Neural cell (in vitro differentiated cells): ENCODE measurements at regions not wholly inside any gene's neighbourhood (a gene's known extent, or its start where the extent isn't known, plus 50 kb on each side); places are given as distances from the start of the nearest gene placed in this dataset.

Source experiments
- H2AFZ ChIP-seq: fragments of 200-600, 300-800 bp; sonication (generic), shearing (Covaris generic); 2 replicates; pipeline ENCODE4 v1.6.0; 2014; ENCODE audit warnings: low read depth, mild to moderate bottlenecking, antibody characterized with exemption, low read length, moderate library complexity
- H3F3A ChIP-seq: fragments of 200-600 bp; shearing (Covaris generic); 2 replicates; pipeline ENCODE4 v1.6.1; 2016; ENCODE audit warnings: mild to moderate bottlenecking, moderate library complexity, mixed read lengths, antibody characterized with exemption, low read length; ENCODE audit not compliant: insufficient read depth, poor library complexity, severe bottlenecking
- H3K27ac ChIP-seq: fragments of 200-600, 300-800 bp; sonication (generic), shearing (Covaris generic); 2 replicates; pipeline ENCODE4 v1.5.1; 2014; ENCODE audit warnings: mild to moderate bottlenecking, low read length, moderate library complexity
- H3K27me3 ChIP-seq: fragments of 300-800, 200-600 bp; sonication (generic), shearing (Covaris generic); 2 replicates; pipeline ENCODE4 v1.6.0; 2014; ENCODE audit warnings: mild to moderate bottlenecking, low read depth, low read length, moderate library complexity; ENCODE audit not compliant: insufficient read depth
- H3K36me3 ChIP-seq: fragments of 300-800, 200-600 bp; sonication (generic), shearing (Covaris generic); 2 replicates; pipeline ENCODE4 v1.5.1; 2014; ENCODE audit warnings: mild to moderate bottlenecking, antibody characterized with exemption, low read length, moderate library complexity; ENCODE audit not compliant: insufficient read depth
- H3K4me2 ChIP-seq: fragments of 300-800, 200-600 bp; sonication (generic), shearing (Covaris generic); 2 replicates; pipeline ENCODE4 v1.6.0; 2014; ENCODE audit warnings: mild to moderate bottlenecking, low read length
- H3K4me3 ChIP-seq: fragments of 300-800, 200-600 bp; sonication (generic), shearing (Covaris generic); 2 replicates; pipeline ENCODE4 v1.5.1; 2014; ENCODE audit warnings: mild to moderate bottlenecking, low read length, moderate library complexity
- H3K79me2 ChIP-seq: fragments of 200-600 bp; shearing (Covaris generic); replicated peaks from 2 replicates; pipeline ENCODE4 v1.6.0; 2014; ENCODE audit warnings: mild to moderate bottlenecking, low read length, moderate library complexity; ENCODE audit not compliant: insufficient read depth
- H3K9ac ChIP-seq: fragments of 300-800, 200-600 bp; sonication (generic), shearing (Covaris generic); 2 replicates; pipeline ENCODE4 v1.6.1; 2016; ENCODE audit warnings: mild to moderate bottlenecking, low read length, mixed read lengths
- H3K9me2 ChIP-seq: fragments of 200-600 bp; shearing (Covaris generic); 2 replicates; pipeline ENCODE4 v1.6.1; 2016; ENCODE audit warnings: mild to moderate bottlenecking, low read length, mixed read lengths; ENCODE audit not compliant: insufficient read depth
- H3K9me3 ChIP-seq: fragments of 200-600, 300-800 bp; sonication (generic), shearing (Covaris generic); 2 replicates; pipeline ENCODE4 v1.6.1; 2016; ENCODE audit warnings: mild to moderate bottlenecking, mixed run types, low read length, moderate library complexity, mixed read lengths
- H4K20me1 ChIP-seq: fragments of 200-600 bp; shearing (Covaris generic); 2 replicates; pipeline ENCODE4 v1.6.1; 2016; ENCODE audit warnings: mild to moderate bottlenecking, mixed run types; ENCODE audit not compliant: insufficient read depth
- EP300 ChIP-seq: fragments of 450-650 bp; conservative IDR thresholded peaks from 2 replicates; pipeline ENCODE4 v1.6.1; 2014; ENCODE audit warnings: antibody characterized with exemption, mild to moderate bottlenecking, moderate library complexity; ENCODE audit not compliant: poor library complexity, severe bottlenecking
- EZH2 ChIP-seq: fragments of 200-600, 300-800 bp; shearing (Covaris generic), sonication (generic); IDR thresholded peaks from 2 replicates; pipeline ENCODE4 v1.6.1; 2014; ENCODE audit warnings: antibody characterized with exemption, low read length, borderline replicate concordance, mild to moderate bottlenecking; ENCODE audit not compliant: insufficient read depth, poor library complexity, severe bottlenecking
- MXI1 ChIP-seq: fragments of 450-650 bp; conservative IDR thresholded peaks from 2 replicates; pipeline ENCODE4 v1.6.1; 2014; ENCODE audit warnings: antibody characterized with exemption, mild to moderate bottlenecking; ENCODE audit not compliant: poor library complexity, severe bottlenecking
- POLR2AphosphoS5 ChIP-seq: IDR thresholded peaks from 2 replicates; pipeline ENCODE4 v1.6.1; 2012
- RAD21 ChIP-seq: fragments of 450-650 bp; conservative IDR thresholded peaks from 2 replicates; pipeline ENCODE4 v1.6.1; 2014; ENCODE audit warnings: antibody characterized with exemption, mild to moderate bottlenecking, moderate library complexity
- SMC3 ChIP-seq: fragments of 450-650 bp; conservative IDR thresholded peaks from 2 replicates; pipeline ENCODE4 v1.6.1; 2014; ENCODE audit warnings: antibody characterized with exemption, mild to moderate bottlenecking, moderate library complexity; ENCODE audit not compliant: poor library complexity
- TAF1 ChIP-seq: IDR thresholded peaks from 2 replicates; pipeline ENCODE4 v1.6.1; 2012; ENCODE audit warnings: low read depth
- TF ChIP-seq, protein P1 (sequence below): IDR thresholded peaks from 2 replicates; pipeline ENCODE4 v1.6.1; 2012; ENCODE audit warnings: borderline replicate concordance
- TF ChIP-seq, protein P2 (sequence below): fragments of 450-650 bp; IDR thresholded peaks from 2 replicates; pipeline ENCODE4 v1.5.1; 2014; ENCODE audit warnings: antibody characterized with exemption, mild to moderate bottlenecking, moderate library complexity; ENCODE audit not compliant: poor library complexity, severe bottlenecking

DNA sequence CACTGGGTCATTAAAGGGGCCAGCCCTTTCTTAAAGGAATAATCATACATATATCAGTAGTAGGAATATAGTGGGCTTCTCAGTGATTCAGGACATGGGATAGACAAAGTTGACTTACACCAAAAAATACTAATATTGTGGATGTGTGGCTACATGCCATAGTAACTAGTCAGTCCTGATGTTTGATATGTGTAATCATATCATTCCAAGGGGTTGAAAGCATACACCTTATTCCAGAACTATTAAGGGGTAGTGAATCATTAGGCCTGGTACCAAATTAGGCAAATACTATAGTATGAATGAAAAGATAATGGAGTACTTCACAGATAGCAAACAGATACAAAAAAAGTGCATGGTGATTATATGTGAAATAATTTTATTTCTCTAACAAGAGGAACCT lies 814.9 kb upstream of the NRXN1 start:
- Histone ChIP-seq H3K9ac (no peak overlapping the region), H3F3A (no peaks in the 10 kb centered on the region), H3K9me2 (no peaks in the 10 kb centered on the region)

DNA sequence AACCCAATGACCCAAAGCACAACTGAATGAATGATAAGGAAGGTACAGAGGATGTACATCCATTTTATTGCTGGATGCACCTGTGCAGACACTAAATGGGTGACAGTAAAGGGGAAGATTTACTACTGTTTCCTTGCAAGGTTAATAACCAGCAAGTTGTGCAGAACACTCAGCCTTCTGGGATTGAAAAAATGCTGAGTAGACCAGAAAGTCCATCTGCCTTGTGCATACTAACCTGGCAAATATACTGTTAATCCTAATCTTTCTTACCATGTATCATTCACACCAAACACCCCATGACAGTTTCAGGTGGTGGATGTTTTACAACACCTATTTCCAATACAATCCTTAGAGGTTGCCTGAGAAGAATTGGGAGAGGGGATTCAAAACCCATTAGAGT lies 814.1 kb upstream of the NRXN1 start:
- TF ChIP-seq MXI1: no peak
- no peak overlapping the region for H3K4me3 ChIP-seq
- H3K79me2 ChIP-seq: no peaks in the 10 kb centered on the region
- no peak overlapping the region for H3K4me2 ChIP-seq
- H3K9ac ChIP-seq: no peak overlapping the region
- H3K36me3 ChIP-seq: no peaks in the 10 kb centered on the region
- H3F3A ChIP-seq: no peaks in the 10 kb centered on the region
- no peaks in the 10 kb centered on the region for H3K27me3 ChIP-seq
- no peaks in the 10 kb centered on the region for H3K9me2 ChIP-seq
- no peak overlapping the region for H2AFZ ChIP-seq
- no peaks in the 10 kb centered on the region for H4K20me1 ChIP-seq
- no peak overlapping the region for H3K27ac ChIP-seq
- H3K9me3 ChIP-seq: no peaks in the 10 kb centered on the region

More for the DNA sequence above, 814.9 kb upstream of the NRXN1 start:
- no peaks in the 10 kb centered on the region for H3K36me3 ChIP-seq
- no peak overlapping the region for H3K4me3 ChIP-seq
- no peak overlapping the region for H3K4me2 ChIP-seq
- TF ChIP-seq EZH2 (no peak), POLR2AphosphoS5 (no peak), TAF1 (no peak), EP300 (no peak), MXI1 (no peak), SMC3 (no peak), RAD21 (no peak)
- TF ChIP-seq, protein P1, sequence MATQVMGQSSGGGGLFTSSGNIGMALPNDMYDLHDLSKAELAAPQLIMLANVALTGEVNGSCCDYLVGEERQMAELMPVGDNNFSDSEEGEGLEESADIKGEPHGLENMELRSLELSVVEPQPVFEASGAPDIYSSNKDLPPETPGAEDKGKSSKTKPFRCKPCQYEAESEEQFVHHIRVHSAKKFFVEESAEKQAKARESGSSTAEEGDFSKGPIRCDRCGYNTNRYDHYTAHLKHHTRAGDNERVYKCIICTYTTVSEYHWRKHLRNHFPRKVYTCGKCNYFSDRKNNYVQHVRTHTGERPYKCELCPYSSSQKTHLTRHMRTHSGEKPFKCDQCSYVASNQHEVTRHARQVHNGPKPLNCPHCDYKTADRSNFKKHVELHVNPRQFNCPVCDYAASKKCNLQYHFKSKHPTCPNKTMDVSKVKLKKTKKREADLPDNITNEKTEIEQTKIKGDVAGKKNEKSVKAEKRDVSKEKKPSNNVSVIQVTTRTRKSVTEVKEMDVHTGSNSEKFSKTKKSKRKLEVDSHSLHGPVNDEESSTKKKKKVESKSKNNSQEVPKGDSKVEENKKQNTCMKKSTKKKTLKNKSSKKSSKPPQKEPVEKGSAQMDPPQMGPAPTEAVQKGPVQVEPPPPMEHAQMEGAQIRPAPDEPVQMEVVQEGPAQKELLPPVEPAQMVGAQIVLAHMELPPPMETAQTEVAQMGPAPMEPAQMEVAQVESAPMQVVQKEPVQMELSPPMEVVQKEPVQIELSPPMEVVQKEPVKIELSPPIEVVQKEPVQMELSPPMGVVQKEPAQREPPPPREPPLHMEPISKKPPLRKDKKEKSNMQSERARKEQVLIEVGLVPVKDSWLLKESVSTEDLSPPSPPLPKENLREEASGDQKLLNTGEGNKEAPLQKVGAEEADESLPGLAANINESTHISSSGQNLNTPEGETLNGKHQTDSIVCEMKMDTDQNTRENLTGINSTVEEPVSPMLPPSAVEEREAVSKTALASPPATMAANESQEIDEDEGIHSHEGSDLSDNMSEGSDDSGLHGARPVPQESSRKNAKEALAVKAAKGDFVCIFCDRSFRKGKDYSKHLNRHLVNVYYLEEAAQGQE: no peak
- TF ChIP-seq, protein P2, sequence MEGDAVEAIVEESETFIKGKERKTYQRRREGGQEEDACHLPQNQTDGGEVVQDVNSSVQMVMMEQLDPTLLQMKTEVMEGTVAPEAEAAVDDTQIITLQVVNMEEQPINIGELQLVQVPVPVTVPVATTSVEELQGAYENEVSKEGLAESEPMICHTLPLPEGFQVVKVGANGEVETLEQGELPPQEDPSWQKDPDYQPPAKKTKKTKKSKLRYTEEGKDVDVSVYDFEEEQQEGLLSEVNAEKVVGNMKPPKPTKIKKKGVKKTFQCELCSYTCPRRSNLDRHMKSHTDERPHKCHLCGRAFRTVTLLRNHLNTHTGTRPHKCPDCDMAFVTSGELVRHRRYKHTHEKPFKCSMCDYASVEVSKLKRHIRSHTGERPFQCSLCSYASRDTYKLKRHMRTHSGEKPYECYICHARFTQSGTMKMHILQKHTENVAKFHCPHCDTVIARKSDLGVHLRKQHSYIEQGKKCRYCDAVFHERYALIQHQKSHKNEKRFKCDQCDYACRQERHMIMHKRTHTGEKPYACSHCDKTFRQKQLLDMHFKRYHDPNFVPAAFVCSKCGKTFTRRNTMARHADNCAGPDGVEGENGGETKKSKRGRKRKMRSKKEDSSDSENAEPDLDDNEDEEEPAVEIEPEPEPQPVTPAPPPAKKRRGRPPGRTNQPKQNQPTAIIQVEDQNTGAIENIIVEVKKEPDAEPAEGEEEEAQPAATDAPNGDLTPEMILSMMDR: no peak
- no peak overlapping the region for H2AFZ ChIP-seq
- no peaks in the 10 kb centered on the region for H3K27me3 ChIP-seq
- H3K27ac ChIP-seq: no peak overlapping the region
- H3K79me2 ChIP-seq: no peaks in the 10 kb centered on the region
- H4K20me1 ChIP-seq: no peaks in the 10 kb centered on the region
- H3K9me3 ChIP-seq: no peaks in the 10 kb centered on the region

DNA sequence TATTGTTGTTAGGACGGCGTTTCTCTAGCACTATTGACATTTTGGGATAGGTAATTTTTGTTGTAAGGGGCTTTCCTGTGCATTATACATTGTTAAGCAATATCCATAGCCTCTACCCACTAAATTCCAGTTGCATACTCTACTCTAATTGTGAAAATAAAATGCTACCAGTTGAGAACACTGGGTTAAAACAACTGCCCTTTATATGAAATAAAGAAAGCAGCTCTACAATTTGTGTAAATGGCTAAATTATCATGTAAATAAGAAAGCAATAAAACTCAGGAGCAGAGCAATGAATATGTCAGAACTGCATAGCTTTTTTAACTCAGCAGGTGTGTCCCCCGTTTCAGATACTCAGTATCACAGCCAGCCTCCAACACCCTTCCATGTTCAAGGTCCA lies 812.7 kb upstream of the NRXN1 start:
- no peak overlapping the region for H3K4me2 ChIP-seq
- TF ChIP-seq, protein P1: no peak
- TF ChIP-seq MXI1 (no peak), EZH2 (no peak), RAD21 (no peak), EP300 (no peak), POLR2AphosphoS5 (no peak), SMC3 (no peak), TAF1 (no peak)
- TF ChIP-seq, protein P2: no peak

More for the DNA sequence above, 812.7 kb upstream of the NRXN1 start:
- no peak overlapping the region for H3K27ac ChIP-seq
- no peaks in the 10 kb centered on the region for H3K36me3 ChIP-seq
- no peaks in the 10 kb centered on the region for H3F3A ChIP-seq
- no peaks in the 10 kb centered on the region for H3K9me3 ChIP-seq
- no peaks in the 10 kb centered on the region for H3K79me2 ChIP-seq
- no peak overlapping the region for H2AFZ ChIP-seq
- H3K27me3 ChIP-seq: no peaks in the 10 kb centered on the region
- no peak overlapping the region for H3K9ac ChIP-seq
- no peaks in the 10 kb centered on the region for H4K20me1 ChIP-seq
- no peak overlapping the region for H3K4me3 ChIP-seq
- H3K9me2 ChIP-seq: no peaks in the 10 kb centered on the region
